ENCODE measurements at regions not wholly inside any gene's neighbourhood (a gene's known extent, or its start where the extent isn't known, plus 50 kb on each side); places are given as distances from the start of the nearest gene placed in this dataset.
A peak's percentile ranks its signal among the peaks of the same experiment; 100 is the strongest.

DNA sequence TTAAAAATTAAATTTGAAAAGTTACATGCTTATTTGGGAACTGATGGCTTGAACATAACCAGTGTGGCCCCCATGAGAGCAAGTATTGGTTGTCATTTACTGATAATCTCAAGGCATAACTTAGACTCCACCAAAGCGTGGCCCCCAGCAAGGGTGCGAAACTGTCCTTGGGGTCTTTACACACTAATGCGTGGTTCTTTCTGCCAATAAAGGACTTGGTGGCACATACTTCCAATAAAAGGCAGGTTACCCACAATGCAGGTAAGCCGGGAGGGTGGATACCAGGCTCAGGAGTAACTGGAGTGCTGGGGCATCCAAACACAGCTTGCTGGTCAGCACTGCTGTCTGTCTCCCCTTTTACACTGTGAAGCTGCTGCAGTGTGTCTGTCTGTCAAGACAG is 278.2 kb upstream of the NCKAP5 start:
- no peak for TF ChIP-seq CTCF (conservative IDR thresholded peaks at IDR 0.05; ENCODE audit: low read depth, low read length)
- DNase-seq (ENCODE audit: low read depth): no peak
- H3K4me3 ChIP-seq (ENCODE audit: low read depth, low read length): no peak overlapping the region

- no peak for TF ChIP-seq CTCF (conservative IDR thresholded peaks at IDR 0.05; ENCODE audit: low read depth, low read length)
- no peak for DNase-seq (ENCODE audit: low read depth)
Measured at GRCh38 chr2:133847591-133847990, 279.3 kb upstream of the NCKAP5 start.

DNA sequence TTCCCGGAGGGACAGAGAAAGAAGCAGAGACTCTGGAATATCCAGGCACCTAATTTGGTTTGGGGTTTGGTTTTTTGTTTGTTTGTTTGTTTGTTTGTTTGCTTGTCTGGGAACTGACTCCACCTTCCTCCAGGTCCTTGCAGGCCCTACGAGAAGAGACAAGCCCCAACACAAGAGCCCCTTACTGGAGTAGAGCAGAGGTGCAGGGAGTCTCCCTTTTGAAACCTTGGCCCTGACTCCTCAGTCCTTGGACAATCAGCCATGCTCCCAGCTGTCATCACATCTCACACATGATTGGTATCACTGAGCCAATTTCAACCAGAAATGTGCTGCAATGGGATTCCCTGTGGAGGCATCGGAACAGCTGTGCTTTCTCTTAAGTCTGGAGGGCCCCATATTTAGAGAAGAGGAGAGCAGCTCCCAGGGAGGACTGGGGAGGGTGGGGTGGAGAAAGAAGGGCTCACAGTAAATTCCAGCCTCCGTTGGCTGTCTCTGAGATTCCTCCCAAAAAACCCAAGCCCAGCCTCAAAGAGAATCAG is 279.9 kb upstream of the NCKAP5 start:
- no peak for TF ChIP-seq CTCF (conservative IDR thresholded peaks at IDR 0.05; ENCODE audit: low read depth, low read length)
- H3K4me3 ChIP-seq (ENCODE audit: low read depth, low read length): no peak overlapping the region
- DNase-seq (ENCODE audit: low read depth): peak; percentile 43

More at GRCh38 chr2:133847591-133847990, 279.3 kb upstream of the NCKAP5 start:
- H3K4me3 ChIP-seq (ENCODE audit: low read depth, low read length): no peak overlapping the region

- no peak for TF ChIP-seq CTCF (conservative IDR thresholded peaks at IDR 0.05; ENCODE audit: low read depth, low read length)
- H3K4me3 ChIP-seq (ENCODE audit: low read depth, low read length): no peak overlapping the region
- DNase-seq (ENCODE audit: low read depth): no peak
Measured at GRCh38 chr2:133849341-133849740, 281.1 kb upstream of the NCKAP5 start.

- no peak for DNase-seq (ENCODE audit: low read depth)
- no peak for TF ChIP-seq CTCF (conservative IDR thresholded peaks at IDR 0.05; ENCODE audit: low read depth, low read length)
- no peak overlapping the region for H3K4me3 ChIP-seq (ENCODE audit: low read depth, low read length)
Measured at GRCh38 chr2:133854603-133855200, 286.4 kb upstream of the NCKAP5 start.

- no peak for TF ChIP-seq CTCF (conservative IDR thresholded peaks at IDR 0.05; ENCODE audit: low read depth, low read length)
- H3K4me3 ChIP-seq (ENCODE audit: low read depth, low read length): no peak overlapping the region
- DNase-seq (ENCODE audit: low read depth): no peak
Measured at GRCh38 chr2:133855526-133855925, 287.3 kb upstream of the NCKAP5 start.

- DNase-seq (ENCODE audit: low read depth): no peak
- H3K4me3 ChIP-seq (ENCODE audit: low read depth, low read length): no peak overlapping the region
- TF ChIP-seq CTCF (conservative IDR thresholded peaks at IDR 0.05; ENCODE audit: low read depth, low read length): no peak
Measured at GRCh38 chr2:133856678-133857077, 288.4 kb upstream of the NCKAP5 start.
